Body of pancreas (tissue), 4 donors: ENCODE measurements at regions not wholly inside any gene's neighbourhood (a gene's known extent, or its start where the extent isn't known, plus 50 kb on each side); places are given as distances from the start of the nearest gene placed in this dataset.

Experiments used
- POLR2A ChIP-seq, 3 donors: fragments of 450-650 bp; IDR thresholded peaks; one replicate each; pipeline ENCODE4 v1.6.1; 2016; ENCODE audit warnings: antibody characterized with exemption in 3 of 3, mild to moderate bottlenecking in 2 of 3
- TF ChIP-seq, protein P1 (sequence below), 7 experiments: fragments of 450-650 bp in 4 of 7; fragments of 200-600 bp in 3 of 7; sonication (generic) in 3 of 7; IDR thresholded peaks; one replicate each; pipeline ENCODE4 v1.5.1; 2016 to 2019; ENCODE audit warnings: antibody characterized with exemption in 7 of 7

DNA sequence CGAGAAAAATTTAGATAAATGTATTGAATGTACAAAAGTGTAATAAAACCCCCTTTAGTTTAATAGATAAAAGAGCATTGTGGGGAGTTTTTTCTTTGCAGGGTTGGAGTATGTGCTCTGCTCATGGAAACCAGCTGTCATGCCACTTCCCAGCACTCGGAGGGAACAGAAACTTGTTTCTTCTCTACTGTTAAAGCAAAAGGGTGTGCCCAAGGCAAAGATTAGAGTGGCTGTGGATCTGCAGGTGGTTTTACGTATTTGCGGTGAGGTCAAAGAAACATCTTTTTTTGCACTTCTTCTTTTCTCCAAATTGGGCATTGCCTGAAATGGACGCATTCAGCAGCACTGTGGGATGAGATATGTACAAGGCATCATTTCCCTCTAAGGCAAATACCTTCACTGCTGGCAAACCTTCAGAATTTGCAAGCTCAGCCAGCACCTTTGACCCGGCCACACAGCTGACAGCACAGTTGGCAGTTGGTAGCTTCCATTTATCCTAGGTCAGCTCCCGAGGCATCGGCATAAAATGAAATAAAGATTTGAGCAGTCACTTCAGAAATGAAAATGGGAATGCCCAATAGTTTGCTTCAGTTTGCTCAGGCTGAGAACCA is 178.4 kb upstream of the EYA4 start:
- TF ChIP-seq, protein P1, sequence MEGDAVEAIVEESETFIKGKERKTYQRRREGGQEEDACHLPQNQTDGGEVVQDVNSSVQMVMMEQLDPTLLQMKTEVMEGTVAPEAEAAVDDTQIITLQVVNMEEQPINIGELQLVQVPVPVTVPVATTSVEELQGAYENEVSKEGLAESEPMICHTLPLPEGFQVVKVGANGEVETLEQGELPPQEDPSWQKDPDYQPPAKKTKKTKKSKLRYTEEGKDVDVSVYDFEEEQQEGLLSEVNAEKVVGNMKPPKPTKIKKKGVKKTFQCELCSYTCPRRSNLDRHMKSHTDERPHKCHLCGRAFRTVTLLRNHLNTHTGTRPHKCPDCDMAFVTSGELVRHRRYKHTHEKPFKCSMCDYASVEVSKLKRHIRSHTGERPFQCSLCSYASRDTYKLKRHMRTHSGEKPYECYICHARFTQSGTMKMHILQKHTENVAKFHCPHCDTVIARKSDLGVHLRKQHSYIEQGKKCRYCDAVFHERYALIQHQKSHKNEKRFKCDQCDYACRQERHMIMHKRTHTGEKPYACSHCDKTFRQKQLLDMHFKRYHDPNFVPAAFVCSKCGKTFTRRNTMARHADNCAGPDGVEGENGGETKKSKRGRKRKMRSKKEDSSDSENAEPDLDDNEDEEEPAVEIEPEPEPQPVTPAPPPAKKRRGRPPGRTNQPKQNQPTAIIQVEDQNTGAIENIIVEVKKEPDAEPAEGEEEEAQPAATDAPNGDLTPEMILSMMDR (IDR thresholded peaks at IDR 0.05), result no peak
- TF ChIP-seq POLR2A (IDR thresholded peaks at IDR 0.05), result no peak
